Chondrocyte (in vitro differentiated cells): ENCODE measurements at regions not wholly inside any gene's neighbourhood (a gene's known extent, or its start where the extent isn't known, plus 50 kb on each side); places are given as distances from the start of the nearest gene placed in this dataset.

Experiments
- DNase-seq: peaks from one replicate; pipeline ENCODE4 v3.0.0; 2021; ENCODE audit warnings: mixed read lengths, low spot score
- H3K27ac Mint-ChIP-seq: one replicate; pipeline ENCODE4 v1.8.0; 2021; ENCODE audit warnings: mild to moderate bottlenecking, moderate library complexity, mixed read lengths; ENCODE audit not compliant: unreplicated experiment
- H3K27me3 Mint-ChIP-seq: 2 replicates; pipeline ENCODE4 v1.8.0; 2021; ENCODE audit warnings: low read depth, mixed read lengths
- H3K36me3 Mint-ChIP-seq: 2 replicates; pipeline ENCODE4 v1.8.0; 2021; ENCODE audit warnings: low read depth, mixed read lengths
- H3K4me1 Mint-ChIP-seq: 2 replicates; pipeline ENCODE4 v1.8.0; 2021; ENCODE audit warnings: low read depth, mild to moderate bottlenecking, mixed read lengths
- H3K4me3 Mint-ChIP-seq: one replicate; pipeline ENCODE4 v1.8.0; 2021; ENCODE audit warnings: mild to moderate bottlenecking, moderate library complexity, mixed read lengths; ENCODE audit not compliant: unreplicated experiment
- H3K9me3 Mint-ChIP-seq: 2 replicates; pipeline ENCODE4 v1.8.0; 2021; ENCODE audit warnings: low read depth, mixed read lengths
- TF ChIP-seq, protein P1 (sequence below): fragments of 200-600 bp; sonication (generic); IDR thresholded peaks from 2 replicates; pipeline ENCODE4 v1.5.0; 2021; ENCODE audit warnings: antibody characterized with exemption, mild to moderate bottlenecking, moderate library complexity

DNA sequence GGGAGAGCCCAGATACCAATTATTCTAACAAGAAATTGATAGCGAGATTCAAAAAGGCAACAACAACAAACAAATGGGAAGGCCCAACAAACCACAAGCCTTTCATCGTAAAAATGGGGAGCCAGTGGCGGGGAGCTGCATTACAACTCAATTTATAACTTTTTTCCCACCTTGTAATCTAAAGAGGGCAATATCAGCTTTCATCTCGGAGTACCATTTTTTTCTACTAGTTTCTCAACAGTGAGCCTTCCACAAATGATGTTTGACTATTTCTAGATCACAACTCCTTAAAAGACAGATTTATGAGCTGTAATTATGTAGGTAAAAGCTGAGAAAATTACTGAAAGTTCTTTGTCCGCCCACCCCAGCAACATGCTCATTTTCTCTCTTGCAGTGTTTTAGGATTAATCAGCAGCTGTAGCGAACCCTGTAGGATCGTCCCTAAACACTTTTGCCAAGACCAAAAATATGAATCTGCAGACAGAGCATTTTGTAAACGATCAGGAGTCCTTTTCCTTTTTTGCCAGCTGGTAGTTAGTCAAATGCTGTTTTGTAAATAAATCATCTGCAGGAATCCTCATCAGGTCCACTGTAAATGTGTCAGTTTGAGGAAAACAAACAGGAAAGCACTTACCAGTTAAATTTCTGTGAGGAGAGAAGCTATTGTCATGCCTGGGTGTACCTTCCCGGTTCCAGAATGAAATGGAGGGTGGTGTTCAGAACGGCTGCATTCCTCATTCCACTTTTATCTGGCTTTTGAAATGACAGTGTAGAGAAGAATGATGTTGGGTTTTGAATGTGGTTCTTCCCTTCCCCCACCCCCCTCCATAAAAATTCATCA, 53.2 kb downstream of the EEF1B2 start:
- TF ChIP-seq, protein P1, sequence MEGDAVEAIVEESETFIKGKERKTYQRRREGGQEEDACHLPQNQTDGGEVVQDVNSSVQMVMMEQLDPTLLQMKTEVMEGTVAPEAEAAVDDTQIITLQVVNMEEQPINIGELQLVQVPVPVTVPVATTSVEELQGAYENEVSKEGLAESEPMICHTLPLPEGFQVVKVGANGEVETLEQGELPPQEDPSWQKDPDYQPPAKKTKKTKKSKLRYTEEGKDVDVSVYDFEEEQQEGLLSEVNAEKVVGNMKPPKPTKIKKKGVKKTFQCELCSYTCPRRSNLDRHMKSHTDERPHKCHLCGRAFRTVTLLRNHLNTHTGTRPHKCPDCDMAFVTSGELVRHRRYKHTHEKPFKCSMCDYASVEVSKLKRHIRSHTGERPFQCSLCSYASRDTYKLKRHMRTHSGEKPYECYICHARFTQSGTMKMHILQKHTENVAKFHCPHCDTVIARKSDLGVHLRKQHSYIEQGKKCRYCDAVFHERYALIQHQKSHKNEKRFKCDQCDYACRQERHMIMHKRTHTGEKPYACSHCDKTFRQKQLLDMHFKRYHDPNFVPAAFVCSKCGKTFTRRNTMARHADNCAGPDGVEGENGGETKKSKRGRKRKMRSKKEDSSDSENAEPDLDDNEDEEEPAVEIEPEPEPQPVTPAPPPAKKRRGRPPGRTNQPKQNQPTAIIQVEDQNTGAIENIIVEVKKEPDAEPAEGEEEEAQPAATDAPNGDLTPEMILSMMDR = peak; percentile 48
- no peak for DNase-seq
- Mint-ChIP-seq H3K4me3 (peak overlapping the region; percentile 66), H3K27ac (peak overlapping the region; percentile 97), H3K27me3 (no peaks in the 10 kb centered on the region), H3K4me1 (peaks cover 37% of the 10 kb centered on the region), H3K36me3 (no peaks in the 10 kb centered on the region), H3K9me3 (no peaks in the 10 kb centered on the region)

- H3K4me3 Mint-ChIP-seq = peak overlapping the region; percentile 66
- TF ChIP-seq, protein P1 = no peak
- no peaks in the 10 kb centered on the region for H3K36me3 Mint-ChIP-seq
Observed at GRCh38 chr2:206213514-206213845, 53.8 kb downstream of the EEF1B2 start.

DNA sequence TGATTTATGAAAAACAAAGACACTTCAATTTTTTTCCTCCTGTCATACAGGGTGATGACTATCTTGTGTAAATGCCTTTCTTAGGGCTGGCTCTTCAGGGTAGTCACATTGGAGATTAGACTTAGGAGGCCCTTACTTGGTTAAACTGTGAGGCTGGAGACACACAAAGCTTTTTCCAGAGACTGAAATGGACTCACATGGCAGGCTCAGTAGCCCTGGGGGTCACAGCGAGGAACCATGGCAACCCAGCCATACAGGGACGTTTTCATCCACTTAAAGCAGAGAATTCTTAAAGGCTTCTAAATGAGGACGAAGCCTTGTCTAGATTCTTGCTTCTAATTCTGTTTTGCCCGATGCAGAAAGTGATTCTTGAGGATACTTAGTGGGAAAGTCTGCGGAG, 57.3 kb upstream of the ZDBF2 start:
- no peak overlapping the region for H3K4me3 Mint-ChIP-seq
- H3K27ac Mint-ChIP-seq = no peak overlapping the region

More at GRCh38 chr2:206213514-206213845, 53.8 kb downstream of the EEF1B2 start:
- H3K9me3 Mint-ChIP-seq = no peaks in the 10 kb centered on the region
- no peak for DNase-seq
- no peaks in the 10 kb centered on the region for H3K27me3 Mint-ChIP-seq
- H3K27ac Mint-ChIP-seq = peak overlapping the region; percentile 97
- H3K4me1 Mint-ChIP-seq = peaks cover 40% of the 10 kb centered on the region

DNA sequence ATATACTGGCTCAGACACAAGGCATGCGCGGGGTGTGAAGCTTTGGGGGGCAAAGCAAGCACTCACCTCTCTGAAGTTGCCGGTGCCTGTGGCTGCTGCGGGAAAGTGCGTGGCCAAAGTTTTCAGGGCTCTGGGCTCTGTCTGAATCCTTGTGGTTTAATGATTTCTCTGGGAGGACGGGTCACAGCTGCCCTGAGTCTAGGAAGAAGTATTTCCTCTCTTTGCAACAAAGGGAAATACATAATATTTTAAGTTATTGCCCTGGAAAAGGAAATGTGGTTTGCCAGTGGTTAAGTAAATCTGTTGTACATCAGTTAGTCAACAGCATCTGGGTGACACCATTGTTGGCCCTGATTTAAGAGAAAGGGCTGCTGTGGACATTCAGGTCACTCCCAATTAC, 56.7 kb upstream of the ZDBF2 start:
- Mint-ChIP-seq H3K9me3 (peaks cover 9% of the 10 kb centered on the region), H3K27me3 (no peaks in the 10 kb centered on the region), H3K4me1 (peaks cover 24% of the 10 kb centered on the region), H3K4me3 (no peak overlapping the region), H3K36me3 (no peaks in the 10 kb centered on the region), H3K27ac (no peak overlapping the region)
- TF ChIP-seq, protein P1 = no peak
- no peak for DNase-seq

More for the DNA sequence above, 57.3 kb upstream of the ZDBF2 start:
- H3K4me1 Mint-ChIP-seq = peaks cover 29% of the 10 kb centered on the region
- H3K9me3 Mint-ChIP-seq = peaks cover 9% of the 10 kb centered on the region
- no peaks in the 10 kb centered on the region for H3K27me3 Mint-ChIP-seq
- TF ChIP-seq, protein P1 = no peak
- H3K36me3 Mint-ChIP-seq = no peaks in the 10 kb centered on the region
- no peak for DNase-seq

GRCh38 chr2:206218156-206218555, 56.3 kb upstream of the ZDBF2 start:
- Mint-ChIP-seq H3K9me3 (peaks cover 9% of the 10 kb centered on the region), H3K36me3 (no peaks in the 10 kb centered on the region), H3K27ac (no peak overlapping the region), H3K4me3 (no peak overlapping the region), H3K4me1 (peaks cover 19% of the 10 kb centered on the region), H3K27me3 (no peaks in the 10 kb centered on the region)
- TF ChIP-seq, protein P1 = no peak
- no peak for DNase-seq
